WTC11 (cell line): ENCODE measurements at regions not wholly inside any gene's neighbourhood (a gene's known extent, or its start where the extent isn't known, plus 50 kb on each side); places are given as distances from the start of the nearest gene placed in this dataset.

Experiments
- CREB1 ChIP-seq: sonication (generic); formaldehyde crosslinking; IDR thresholded peaks from 2 replicates; pipeline ENCODE4 v1.8.0; 2023; ENCODE audit warnings: mild to moderate bottlenecking, missing genetic modification reagents
- ZNF232 ChIP-seq: sonication (generic); formaldehyde crosslinking; IDR thresholded peaks from 2 replicates; pipeline ENCODE4 v1.8.0; 2022; ENCODE audit warnings: mild to moderate bottlenecking, missing genetic modification reagents
- TF ChIP-seq, protein P1 (sequence below): sonication (generic); formaldehyde crosslinking; IDR thresholded peaks from 2 replicates; pipeline ENCODE4 v1.8.0; 2022; ENCODE audit warnings: mild to moderate bottlenecking, missing genetic modification reagents
- TF ChIP-seq, protein P2 (sequence below): sonication (generic); formaldehyde crosslinking; conservative IDR thresholded peaks from 2 replicates; pipeline ENCODE4 v1.8.1; 2022; ENCODE audit warnings: mild to moderate bottlenecking, missing genetic modification reagents
- TF ChIP-seq, protein P3 (sequence below): sonication (generic); formaldehyde crosslinking; IDR thresholded peaks from 2 replicates; pipeline ENCODE4 v1.8.1; 2022; ENCODE audit warnings: low read depth, mild to moderate bottlenecking, moderate library complexity, missing genetic modification reagents, borderline replicate concordance
- TF ChIP-seq, protein P4 (sequence below): fragments of 200-600 bp; IDR thresholded peaks from 2 replicates; pipeline ENCODE4 v1.8.0; 2022; ENCODE audit warnings: antibody characterized with exemption
- TF ChIP-seq, protein P5 (sequence below): sonication (generic); formaldehyde crosslinking; IDR thresholded peaks from 2 replicates; pipeline ENCODE4 v1.8.1; 2023; ENCODE audit warnings: mild to moderate bottlenecking, missing genetic modification reagents, moderate library complexity

DNA sequence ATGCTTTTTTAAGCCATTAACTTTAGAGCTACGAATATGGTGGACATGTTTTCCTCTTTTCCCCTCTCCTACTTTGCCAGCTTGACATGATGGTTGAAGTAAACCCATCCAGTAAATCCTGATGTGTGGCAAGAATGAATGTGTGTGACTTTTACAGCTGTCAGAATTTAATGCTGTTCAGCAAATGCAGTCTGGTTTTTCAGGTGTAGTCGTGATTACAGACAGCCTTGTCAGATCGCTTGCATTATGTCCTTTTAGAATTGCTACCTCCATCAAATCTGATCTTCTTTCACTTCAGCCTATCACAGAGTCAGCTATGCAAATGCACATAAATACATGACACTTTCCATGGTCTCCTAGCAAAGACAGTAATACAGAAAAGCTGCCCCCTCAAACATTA lies 278.5 kb downstream of the FBXO15 start:
- TF ChIP-seq, protein P1, sequence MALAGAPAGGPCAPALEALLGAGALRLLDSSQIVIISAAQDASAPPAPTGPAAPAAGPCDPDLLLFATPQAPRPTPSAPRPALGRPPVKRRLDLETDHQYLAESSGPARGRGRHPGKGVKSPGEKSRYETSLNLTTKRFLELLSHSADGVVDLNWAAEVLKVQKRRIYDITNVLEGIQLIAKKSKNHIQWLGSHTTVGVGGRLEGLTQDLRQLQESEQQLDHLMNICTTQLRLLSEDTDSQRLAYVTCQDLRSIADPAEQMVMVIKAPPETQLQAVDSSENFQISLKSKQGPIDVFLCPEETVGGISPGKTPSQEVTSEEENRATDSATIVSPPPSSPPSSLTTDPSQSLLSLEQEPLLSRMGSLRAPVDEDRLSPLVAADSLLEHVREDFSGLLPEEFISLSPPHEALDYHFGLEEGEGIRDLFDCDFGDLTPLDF = no peak
- TF ChIP-seq ZNF232 = no peak
- no peak for TF ChIP-seq CREB1 (CRISPR knock-in tag)
- TF ChIP-seq, protein P2, sequence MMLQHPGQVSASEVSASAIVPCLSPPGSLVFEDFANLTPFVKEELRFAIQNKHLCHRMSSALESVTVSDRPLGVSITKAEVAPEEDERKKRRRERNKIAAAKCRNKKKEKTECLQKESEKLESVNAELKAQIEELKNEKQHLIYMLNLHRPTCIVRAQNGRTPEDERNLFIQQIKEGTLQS (CRISPR knock-in tag) = no peak
- TF ChIP-seq, protein P3, sequence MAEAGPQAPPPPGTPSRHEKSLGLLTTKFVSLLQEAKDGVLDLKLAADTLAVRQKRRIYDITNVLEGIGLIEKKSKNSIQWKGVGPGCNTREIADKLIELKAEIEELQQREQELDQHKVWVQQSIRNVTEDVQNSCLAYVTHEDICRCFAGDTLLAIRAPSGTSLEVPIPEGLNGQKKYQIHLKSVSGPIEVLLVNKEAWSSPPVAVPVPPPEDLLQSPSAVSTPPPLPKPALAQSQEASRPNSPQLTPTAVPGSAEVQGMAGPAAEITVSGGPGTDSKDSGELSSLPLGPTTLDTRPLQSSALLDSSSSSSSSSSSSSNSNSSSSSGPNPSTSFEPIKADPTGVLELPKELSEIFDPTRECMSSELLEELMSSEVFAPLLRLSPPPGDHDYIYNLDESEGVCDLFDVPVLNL (CRISPR knock-in tag) = no peak
- TF ChIP-seq, protein P4, sequence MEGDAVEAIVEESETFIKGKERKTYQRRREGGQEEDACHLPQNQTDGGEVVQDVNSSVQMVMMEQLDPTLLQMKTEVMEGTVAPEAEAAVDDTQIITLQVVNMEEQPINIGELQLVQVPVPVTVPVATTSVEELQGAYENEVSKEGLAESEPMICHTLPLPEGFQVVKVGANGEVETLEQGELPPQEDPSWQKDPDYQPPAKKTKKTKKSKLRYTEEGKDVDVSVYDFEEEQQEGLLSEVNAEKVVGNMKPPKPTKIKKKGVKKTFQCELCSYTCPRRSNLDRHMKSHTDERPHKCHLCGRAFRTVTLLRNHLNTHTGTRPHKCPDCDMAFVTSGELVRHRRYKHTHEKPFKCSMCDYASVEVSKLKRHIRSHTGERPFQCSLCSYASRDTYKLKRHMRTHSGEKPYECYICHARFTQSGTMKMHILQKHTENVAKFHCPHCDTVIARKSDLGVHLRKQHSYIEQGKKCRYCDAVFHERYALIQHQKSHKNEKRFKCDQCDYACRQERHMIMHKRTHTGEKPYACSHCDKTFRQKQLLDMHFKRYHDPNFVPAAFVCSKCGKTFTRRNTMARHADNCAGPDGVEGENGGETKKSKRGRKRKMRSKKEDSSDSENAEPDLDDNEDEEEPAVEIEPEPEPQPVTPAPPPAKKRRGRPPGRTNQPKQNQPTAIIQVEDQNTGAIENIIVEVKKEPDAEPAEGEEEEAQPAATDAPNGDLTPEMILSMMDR = no peak
- TF ChIP-seq, protein P5, sequence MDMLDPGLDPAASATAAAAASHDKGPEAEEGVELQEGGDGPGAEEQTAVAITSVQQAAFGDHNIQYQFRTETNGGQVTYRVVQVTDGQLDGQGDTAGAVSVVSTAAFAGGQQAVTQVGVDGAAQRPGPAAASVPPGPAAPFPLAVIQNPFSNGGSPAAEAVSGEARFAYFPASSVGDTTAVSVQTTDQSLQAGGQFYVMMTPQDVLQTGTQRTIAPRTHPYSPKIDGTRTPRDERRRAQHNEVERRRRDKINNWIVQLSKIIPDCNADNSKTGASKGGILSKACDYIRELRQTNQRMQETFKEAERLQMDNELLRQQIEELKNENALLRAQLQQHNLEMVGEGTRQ = no peak
